Upper lobe of right lung (tissue), 1 donor: ENCODE measurements at regions not wholly inside any gene's neighbourhood (a gene's known extent, or its start where the extent isn't known, plus 50 kb on each side); places are given as distances from the start of the nearest gene placed in this dataset.
"Not testable (repeated sequence)": the region's sequence is repeated elsewhere in the genome, so short reads cannot be mapped to it uniquely, and the experiment has no call there.

ENCODE experiments used
- ATAC-seq: fragments of 200-7000 bp; cut with Tn5 transposase; one replicate; pipeline ENCODE4 v1.9.1; 2020; ENCODE audit warnings: mild to moderate bottlenecking, moderate library complexity
- DNase-seq: peaks from one replicate; pipeline ENCODE4 v3.0.0-alpha.2; 2020
- H3K27ac ChIP-seq: fragments of 200-600 bp; one replicate; pipeline ENCODE4 v1.8.0; 2022
- H3K27me3 ChIP-seq: fragments of 200-600 bp; one replicate; pipeline ENCODE4 v1.8.0; 2022; ENCODE audit warnings: mild to moderate bottlenecking
- H3K36me3 ChIP-seq: fragments of 200-600 bp; one replicate; pipeline ENCODE4 v1.8.0; 2022
- H3K4me1 ChIP-seq: fragments of 200-600 bp; one replicate; pipeline ENCODE4 v1.8.0; 2022
- H3K4me3 ChIP-seq: fragments of 200-600 bp; one replicate; pipeline ENCODE4 v1.8.0; 2022; ENCODE audit warnings: mild to moderate bottlenecking
- H3K9me3 ChIP-seq: fragments of 200-600 bp; one replicate; pipeline ENCODE4 v1.8.0; 2022
- intact Hi-C: fragments of 100-400 bp; cut with DNase I; formaldehyde crosslinking; loops from one replicate; pipeline ENCODE4 v1.11.0; 2022
- TF ChIP-seq, protein P1 (sequence below): fragments of 200-600 bp; IDR thresholded peaks from one replicate; pipeline ENCODE4 v1.8.0; 2022; ENCODE audit warnings: antibody characterized with exemption
- donor health status: DM: no; HTN: yes; CAD: no; lungs with severe emphysema.

DNA sequence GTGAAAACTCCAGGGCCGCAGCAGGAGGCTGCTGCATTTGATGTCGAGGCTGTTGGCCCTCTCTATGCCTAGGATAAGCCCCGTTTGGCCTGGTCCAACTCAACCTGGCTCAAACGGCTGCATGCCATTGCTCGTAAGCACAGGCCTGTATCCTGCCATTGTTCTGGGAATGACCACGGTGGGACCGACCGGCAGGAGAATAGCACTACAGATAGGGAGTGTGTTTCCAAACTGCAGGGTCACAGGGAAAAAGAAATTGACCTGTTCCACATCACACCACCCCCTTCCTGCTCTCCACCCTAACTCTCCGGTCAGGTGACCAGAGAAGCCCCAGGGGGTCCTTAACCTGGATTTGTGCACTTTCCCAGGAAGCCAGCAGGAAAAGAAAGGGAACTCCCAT lies 278.7 kb upstream of the KLF4 start:
- Histone ChIP-seq H3K4me3 (no peak overlapping the region), H3K36me3 (no peaks in the 10 kb centered on the region), H3K9me3 (no peaks in the 10 kb centered on the region), H3K27me3 (no peaks in the 10 kb centered on the region), H3K4me1 (no peaks in the 10 kb centered on the region), H3K27ac (no peak overlapping the region)
- DNase-seq (no peak), ATAC-seq (peak; percentile 53)
- intact Hi-C loops, result no loop called here
- TF ChIP-seq, protein P1, sequence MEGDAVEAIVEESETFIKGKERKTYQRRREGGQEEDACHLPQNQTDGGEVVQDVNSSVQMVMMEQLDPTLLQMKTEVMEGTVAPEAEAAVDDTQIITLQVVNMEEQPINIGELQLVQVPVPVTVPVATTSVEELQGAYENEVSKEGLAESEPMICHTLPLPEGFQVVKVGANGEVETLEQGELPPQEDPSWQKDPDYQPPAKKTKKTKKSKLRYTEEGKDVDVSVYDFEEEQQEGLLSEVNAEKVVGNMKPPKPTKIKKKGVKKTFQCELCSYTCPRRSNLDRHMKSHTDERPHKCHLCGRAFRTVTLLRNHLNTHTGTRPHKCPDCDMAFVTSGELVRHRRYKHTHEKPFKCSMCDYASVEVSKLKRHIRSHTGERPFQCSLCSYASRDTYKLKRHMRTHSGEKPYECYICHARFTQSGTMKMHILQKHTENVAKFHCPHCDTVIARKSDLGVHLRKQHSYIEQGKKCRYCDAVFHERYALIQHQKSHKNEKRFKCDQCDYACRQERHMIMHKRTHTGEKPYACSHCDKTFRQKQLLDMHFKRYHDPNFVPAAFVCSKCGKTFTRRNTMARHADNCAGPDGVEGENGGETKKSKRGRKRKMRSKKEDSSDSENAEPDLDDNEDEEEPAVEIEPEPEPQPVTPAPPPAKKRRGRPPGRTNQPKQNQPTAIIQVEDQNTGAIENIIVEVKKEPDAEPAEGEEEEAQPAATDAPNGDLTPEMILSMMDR, result no peak

DNA sequence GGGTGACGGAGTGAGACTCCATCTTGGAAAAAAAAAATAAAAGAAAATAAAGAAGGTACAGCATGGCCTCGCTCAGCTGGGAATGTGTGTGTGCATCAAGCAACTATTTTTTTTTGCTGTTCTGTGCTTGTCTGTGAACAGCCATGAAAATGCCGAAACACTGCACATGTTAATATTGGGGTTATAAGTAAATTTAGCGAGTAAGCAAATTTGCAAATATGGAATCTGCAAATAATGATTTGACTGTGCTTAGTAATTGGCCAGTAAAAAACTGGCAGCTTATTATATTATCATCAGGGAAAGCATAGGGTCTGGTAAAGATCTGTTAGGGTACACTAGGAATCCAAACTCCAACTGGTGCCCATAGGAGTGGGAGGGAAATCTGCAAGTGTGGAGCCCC lies 278.1 kb upstream of the KLF4 start:
- Histone ChIP-seq H3K9me3 (no peaks in the 10 kb centered on the region), H3K4me3 (no peak overlapping the region), H3K27me3 (no peaks in the 10 kb centered on the region), H3K27ac (no peak overlapping the region), H3K4me1 (no peaks in the 10 kb centered on the region), H3K36me3 (no peaks in the 10 kb centered on the region)
- TF ChIP-seq, protein P1, result no peak
- DNase-seq (no peak), ATAC-seq (no peak)
- intact Hi-C loops, result no loop called here

DNA sequence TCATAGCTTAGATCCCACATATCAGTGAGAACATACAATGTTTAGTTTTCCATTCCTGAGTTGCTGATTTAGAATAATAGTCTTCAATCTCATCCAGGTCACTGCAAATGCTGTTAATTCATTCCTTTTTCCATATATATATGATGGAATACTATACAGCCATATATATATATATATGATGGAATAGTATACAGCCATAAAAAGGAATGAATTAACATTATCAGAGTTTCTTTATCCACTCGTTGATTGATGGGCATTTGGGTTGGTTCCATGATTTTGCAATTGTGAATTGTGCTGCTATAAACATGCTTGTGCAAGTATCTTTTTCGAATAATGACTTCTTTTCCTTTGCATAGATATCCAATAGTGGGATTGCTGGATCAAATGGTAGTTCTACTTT lies 273.9 kb upstream of the KLF4 start:
- H3K4me3 ChIP-seq, H3K27ac ChIP-seq, H3K27me3 ChIP-seq, DNase-seq, H3K4me1 ChIP-seq, ATAC-seq, H3K36me3 ChIP-seq, intact Hi-C loops, H3K9me3 ChIP-seq: not testable (repeated sequence)

DNA sequence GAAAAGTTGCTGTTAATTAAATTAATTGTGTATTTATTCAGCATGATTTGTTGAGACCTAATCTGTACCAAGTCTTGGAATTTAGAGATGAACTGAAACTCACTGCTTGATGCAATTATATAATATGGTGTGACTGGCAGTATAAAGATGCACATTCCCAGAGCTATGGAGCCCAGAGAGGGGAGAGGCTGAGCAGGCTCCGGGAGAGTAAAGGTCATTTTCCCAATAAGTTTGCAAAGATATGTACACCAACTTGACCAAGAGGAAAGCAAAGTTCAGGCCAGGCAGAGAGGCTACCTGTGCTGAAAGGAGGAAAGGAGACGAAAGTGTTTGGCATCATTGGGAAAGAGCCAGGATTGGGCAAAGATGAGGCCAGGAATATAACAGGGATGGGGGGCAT lies 271.7 kb upstream of the KLF4 start:
- Histone ChIP-seq H3K27me3 (no peaks in the 10 kb centered on the region), H3K9me3 (no peaks in the 10 kb centered on the region), H3K4me3 (no peak overlapping the region), H3K36me3 (no peaks in the 10 kb centered on the region), H3K27ac (peak overlapping the region; percentile 26), H3K4me1 (no peaks in the 10 kb centered on the region)
- no peak for DNase-seq
- no peak for ATAC-seq
- TF ChIP-seq, protein P1, result no peak
- intact Hi-C loops, result no loop called here

DNA sequence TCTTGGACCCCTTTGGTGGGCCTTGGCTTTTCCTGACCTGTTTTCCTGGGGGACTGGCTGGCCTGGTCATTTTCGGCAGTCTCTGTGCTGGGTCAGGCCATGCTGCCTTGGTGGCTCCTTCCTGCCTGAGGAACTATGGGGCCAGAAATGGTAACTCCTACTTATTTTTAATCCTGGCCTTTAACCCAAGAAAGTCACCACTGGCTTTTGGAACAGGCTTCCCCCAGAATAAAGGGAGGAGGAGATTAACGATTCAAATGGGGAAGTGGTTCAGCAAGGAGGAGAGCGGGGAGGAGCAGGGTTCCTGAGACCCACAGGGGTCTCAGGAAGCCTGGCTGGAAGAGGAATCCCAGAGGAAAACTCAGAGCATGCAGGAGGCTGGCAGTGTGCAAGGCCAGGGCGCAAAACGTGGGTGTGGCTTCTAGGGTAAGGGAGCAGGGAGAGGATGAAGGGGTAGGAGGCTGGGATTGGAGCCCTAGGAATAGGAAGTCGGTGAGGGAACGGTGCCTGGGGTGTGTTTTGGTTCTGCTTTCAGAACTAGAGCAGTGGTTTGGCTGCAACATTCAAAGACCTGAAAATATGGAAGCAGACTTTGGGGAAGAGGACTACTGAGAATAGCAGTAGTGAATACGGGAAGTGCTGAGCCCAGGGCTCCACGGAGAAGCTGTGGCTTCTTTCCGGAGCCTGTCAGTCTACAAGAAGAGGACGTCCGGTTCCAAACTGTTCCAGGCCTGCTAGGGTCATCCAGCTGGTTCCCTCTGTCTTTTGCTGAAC lies 271.1 kb upstream of the KLF4 start:
- Histone ChIP-seq H3K4me1 (no peaks in the 10 kb centered on the region), H3K27me3 (no peaks in the 10 kb centered on the region), H3K27ac (peak overlapping the region; percentile 68), H3K4me3 (no peak overlapping the region), H3K36me3 (no peaks in the 10 kb centered on the region), H3K9me3 (no peaks in the 10 kb centered on the region)
- TF ChIP-seq, protein P1, result no peak
- intact Hi-C loops, result no loop called here
- ATAC-seq, result peak; percentile 96
- peak; percentile 75 for DNase-seq

DNA sequence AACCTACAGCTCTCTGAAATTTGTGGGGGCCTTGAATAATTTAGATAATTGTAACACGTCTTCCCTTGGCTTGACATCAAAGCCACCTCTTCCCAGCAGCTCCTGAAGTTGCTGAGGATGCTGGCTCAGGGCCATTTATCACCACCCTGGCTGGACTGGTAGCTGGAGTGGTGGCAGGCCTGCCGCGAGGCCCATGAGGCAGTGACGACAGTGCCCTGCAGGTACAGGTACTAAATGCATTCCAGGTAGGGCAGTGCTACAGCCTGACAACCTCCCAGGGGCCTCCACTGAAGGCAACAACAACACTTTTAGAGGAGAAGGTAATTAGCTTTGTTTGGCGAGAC lies 270.2 kb upstream of the KLF4 start:
- DNase-seq, result no peak
- H3K4me1 ChIP-seq, result no peaks in the 10 kb centered on the region
- no peak for ATAC-seq
- TF ChIP-seq, protein P1, result no peak
- intact Hi-C loops, result no loop called here
- H3K9me3 ChIP-seq, result no peaks in the 10 kb centered on the region
- H3K27me3 ChIP-seq, result no peaks in the 10 kb centered on the region
- no peak overlapping the region for H3K4me3 ChIP-seq
- no peaks in the 10 kb centered on the region for H3K36me3 ChIP-seq
- H3K27ac ChIP-seq, result no peak overlapping the region
